ENCODE measurements at regions not wholly inside any gene's neighbourhood (a gene's known extent, or its start where the extent isn't known, plus 50 kb on each side); places are given as distances from the start of the nearest gene placed in this dataset.

- TF ChIP-seq CTCF (IDR thresholded peaks at IDR 0.05; ENCODE audit: low read depth, low read length, missing input control) (no peak), ZBTB33 (IDR thresholded peaks at IDR 0.05) (no peak), NR2F2 (IDR thresholded peaks at IDR 0.05) (no peak), FOXA2 (IDR thresholded peaks at IDR 0.05) (no peak), HNF4A (conservative IDR thresholded peaks at IDR 0.05) (no peak), SP1 (IDR thresholded peaks at IDR 0.05) (no peak)
These were observed 1257.0 kb downstream of the NLGN4X start (continued) for GRCh38 chrX:4971646-4972045.

DNA sequence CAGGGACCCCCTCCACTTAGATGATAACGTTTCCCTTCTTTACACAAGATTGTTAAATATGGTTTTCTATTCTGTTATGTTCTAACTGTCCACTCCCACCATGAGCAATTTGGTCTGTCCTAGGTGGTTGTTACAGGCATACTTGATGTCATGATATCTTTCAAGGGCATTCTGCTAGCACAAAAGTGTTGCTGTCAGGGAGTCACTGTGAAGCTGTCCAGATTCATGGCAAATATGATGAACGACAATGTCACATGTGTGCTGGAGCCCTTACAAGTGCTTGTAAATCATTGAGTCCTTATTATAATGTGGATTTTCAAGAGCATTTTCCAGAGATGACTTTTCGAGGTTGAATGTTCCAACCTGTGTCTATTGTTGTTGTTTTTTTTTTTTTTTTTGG lies 1250.7 kb upstream of the PRKX start:
- H3K9me3 ChIP-seq (ENCODE audit: control insufficient read depth in 4 of 4, low read length in 3 of 4) = peaks cover 0 to 4% (median 0%) of the 10 kb centered on the region in 4 donors
- no peak overlapping the region for H3K9ac ChIP-seq (ENCODE audit: low read depth in 1 of 2, low read length in 2 of 2)
- no peak overlapping the region for H3K4me3 ChIP-seq (ENCODE audit: low read depth in 1 of 3, low read length in 3 of 3)
- TF ChIP-seq EGR1 (IDR thresholded peaks at IDR 0.05; ENCODE audit: low read depth in 2 of 2) (no peak), TAF1 (conservative IDR thresholded peaks at IDR 0.05) (no peak), RXRA (IDR thresholded peaks at IDR 0.05) (no peak), MAX (IDR thresholded peaks at IDR 0.05) (no peak), HNF4A (conservative IDR thresholded peaks at IDR 0.05) (no peak), JUND (IDR thresholded peaks at IDR 0.05) (no peak), CTCF (IDR thresholded peaks at IDR 0.05; ENCODE audit: low read depth, low read length, missing input control) (no peak), FOXA2 (IDR thresholded peaks at IDR 0.05) (no peak), YY1 (IDR thresholded peaks at IDR 0.05) (no peak), RAD21 (IDR thresholded peaks at IDR 0.05) (no peak), REST (IDR thresholded peaks at IDR 0.05) (no peak), ATF3 (IDR thresholded peaks at IDR 0.05) (no peak), SP1 (IDR thresholded peaks at IDR 0.05) (no peak), NR2F2 (IDR thresholded peaks at IDR 0.05) (no peak), HNF4G (IDR thresholded peaks at IDR 0.05) (no peak)
- 67% methylated on average over 3 of the region's 3 CpGs for WGBS
- H3K27me3 ChIP-seq (ENCODE audit: control insufficient read depth in 4 of 4, insufficient read depth in 4 of 4, low read length in 3 of 4) = no peaks in the 10 kb centered on the region
- H3K36me3 ChIP-seq (ENCODE audit: control insufficient read depth in 4 of 4, insufficient read depth in 3 of 4, low read depth in 1 of 4, low read length in 3 of 4) = no peaks in the 10 kb centered on the region
- H3K27ac ChIP-seq (ENCODE audit: low read depth in 1 of 2, low read length in 2 of 2) = no peak overlapping the region
- no peak for DNase-seq (ENCODE audit: low spot score)
- H3K4me1 ChIP-seq (ENCODE audit: control insufficient read depth in 4 of 4, insufficient read depth in 4 of 4, low read length in 3 of 4) = no peaks in the 10 kb centered on the region

Measured in liver (tissue), 8 donors.